Forelimb muscle (tissue), 1 donor: ENCODE measurements at regions not wholly inside any gene's neighbourhood (a gene's known extent, or its start where the extent isn't known, plus 50 kb on each side); places are given as distances from the start of the nearest gene placed in this dataset.

Source experiments
- DNase-seq: peaks from one replicate; pipeline ENCODE4 v3.0.0-alpha.2; 2013; ENCODE audit warnings: low read depth

DNA sequence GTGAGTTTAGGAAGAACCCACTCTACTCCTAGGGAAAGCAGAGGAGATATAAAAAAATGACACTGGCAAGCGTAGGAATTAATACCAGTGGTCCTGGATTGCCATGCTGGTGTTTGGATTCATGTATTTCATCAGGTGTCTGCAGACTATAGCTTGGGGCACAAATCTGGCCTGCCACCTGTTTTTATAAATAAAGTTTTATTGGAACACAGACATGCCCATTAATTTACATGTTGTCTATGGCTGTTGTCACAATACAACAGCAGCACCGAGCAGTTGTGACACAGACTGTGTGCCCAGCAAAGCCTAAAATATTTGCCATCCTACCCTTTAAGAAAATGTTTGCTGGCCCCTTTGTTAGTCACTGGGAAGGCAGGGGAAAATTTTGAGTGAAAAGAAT lies 553.2 kb downstream of the VRK1 start:
- no peak for DNase-seq

DNA sequence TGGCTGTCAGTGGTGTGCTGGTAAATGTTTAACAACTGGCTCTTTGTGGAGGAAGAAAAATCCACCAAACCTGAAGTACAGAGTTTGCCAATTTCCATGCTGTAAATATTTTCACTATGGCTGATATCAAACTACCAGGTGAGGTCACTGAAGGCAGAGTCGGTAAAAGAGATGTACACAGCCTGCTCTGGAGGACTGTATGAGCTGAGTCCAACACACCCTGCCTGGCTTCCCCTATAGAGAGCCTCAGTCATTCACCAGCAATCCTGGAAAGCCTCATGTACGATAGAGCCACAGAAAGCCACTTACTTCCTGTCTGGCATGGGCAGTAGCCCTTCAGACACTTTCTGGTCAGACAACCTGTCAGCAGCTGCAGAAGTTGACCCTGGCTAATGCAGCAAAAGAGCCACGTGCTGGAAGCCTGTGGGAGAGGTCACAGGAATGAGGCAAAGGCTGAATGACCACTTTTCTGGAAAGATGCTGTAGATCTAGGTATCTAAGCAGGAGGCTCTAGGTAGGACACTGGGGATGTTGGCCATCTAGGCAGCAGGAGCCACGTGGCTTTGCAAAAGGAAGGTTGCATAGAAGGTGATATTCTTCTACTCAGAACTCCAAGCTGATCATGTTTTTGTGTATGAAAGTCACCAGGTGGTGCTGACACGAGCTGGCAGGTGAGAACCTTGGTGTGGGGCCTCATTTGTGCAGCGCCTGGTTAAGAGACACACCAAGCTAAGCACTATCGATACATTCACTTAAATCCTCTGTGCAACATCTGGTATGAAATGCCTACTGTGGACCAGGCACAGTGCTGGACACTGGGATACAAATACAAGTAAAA lies 553.9 kb downstream of the VRK1 start:
- DNase-seq, result no peak

DNA sequence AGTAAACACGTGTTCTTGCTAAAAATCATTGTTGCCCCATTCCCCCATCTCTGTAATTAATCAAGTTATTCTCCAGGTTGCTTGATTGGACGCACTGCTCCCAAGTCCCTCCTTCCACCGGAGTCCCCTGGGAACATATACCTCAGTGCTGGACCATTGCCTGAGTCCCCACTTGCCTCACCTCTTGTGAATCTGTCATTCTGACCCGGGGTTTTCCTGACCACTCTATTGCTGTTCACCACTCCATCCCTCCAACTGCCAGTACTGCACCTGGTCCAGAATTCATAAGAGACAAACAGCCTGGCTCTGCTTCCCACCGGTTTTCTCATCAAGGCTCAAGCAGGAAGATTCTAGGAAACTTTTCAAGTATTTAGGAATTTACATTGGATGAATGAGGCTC lies 555.9 kb downstream of the VRK1 start:
- no peak for DNase-seq

DNA sequence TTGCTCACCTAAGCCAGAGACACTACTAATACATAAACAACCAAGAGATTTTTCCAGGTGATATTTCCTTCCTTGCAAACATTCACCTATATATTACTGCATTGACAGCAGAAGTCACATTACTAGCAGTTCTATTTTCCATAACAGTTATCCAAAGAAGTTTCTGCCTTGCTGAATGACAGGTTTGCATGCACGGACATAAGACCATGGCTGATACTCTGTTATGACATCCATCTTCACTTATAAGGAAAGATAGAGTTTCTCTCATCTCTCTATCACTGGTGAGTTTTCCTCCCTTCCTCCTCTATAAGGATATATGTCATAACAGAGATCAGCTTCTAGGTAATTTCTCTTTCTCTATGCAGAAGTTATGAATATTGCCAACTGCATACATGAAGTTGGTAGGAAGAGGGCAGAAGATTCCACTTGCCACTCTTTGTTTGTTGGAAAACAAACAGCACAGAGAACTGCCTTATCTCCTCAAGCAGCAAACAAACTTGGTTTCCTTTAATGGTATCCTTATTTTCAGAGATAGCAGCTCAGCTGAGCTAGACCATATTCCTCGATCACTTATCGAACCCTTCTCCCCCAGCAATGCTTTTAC lies 557.0 kb downstream of the VRK1 start:
- DNase-seq, result no peak

DNA sequence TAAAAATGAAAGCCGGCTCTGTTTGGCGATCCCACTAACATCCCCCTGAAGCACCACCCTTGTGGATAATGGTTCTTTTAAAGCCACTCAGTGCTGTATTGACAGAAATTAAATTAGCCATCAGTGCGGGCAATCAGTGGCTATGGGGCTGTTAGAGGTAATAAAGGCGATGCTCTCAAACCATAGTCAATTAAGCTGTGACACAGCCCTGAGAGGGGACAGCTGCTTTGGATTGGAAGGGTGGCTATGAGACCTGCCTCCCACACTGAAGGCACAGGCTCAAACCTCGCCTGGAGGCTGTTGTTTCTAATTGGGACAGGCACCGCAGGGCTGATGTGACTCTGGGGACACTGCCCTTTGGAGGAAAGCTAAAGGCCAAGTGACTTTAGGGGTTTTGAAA lies 562.2 kb downstream of the VRK1 start:
- no peak for DNase-seq

DNA sequence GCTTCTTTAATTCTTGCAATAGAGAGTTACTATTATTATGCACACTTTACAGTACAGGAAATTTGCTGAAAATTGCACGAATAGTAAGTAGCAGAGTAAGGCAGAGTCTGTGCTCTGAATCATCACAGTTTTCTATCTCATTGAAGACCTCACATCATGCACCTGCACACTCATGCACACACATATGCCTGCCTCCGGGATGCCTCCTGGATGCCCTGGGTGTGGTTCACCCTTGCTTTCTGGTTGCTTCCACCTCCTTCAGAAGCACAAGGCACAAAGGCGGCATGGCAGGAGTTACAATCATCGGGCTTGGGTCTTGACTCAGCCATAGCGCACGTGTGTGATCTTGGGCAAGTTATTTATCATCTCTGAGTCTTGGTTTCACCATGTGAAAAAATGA lies 564.0 kb downstream of the VRK1 start:
- DNase-seq, result no peak

DNA sequence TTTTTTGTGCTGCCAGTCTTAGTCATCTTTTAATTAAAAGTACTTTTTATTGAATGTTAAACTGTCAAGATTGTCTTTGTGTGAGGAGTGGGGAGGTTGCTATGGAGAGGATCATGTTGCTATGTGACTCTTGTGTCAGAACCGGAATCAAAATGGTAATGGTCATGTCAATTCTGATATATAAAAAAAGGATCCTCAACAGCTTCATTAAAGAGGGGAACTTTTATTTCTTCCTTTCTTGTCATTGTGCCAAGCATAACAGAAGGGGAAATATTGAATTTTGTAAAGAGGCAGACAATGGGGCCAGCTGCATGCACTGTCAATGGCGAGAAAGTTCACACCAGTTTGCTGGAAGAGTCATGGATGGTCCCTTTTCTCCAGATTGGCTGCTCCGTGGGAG lies 564.8 kb downstream of the VRK1 start:
- DNase-seq, result no peak

DNA sequence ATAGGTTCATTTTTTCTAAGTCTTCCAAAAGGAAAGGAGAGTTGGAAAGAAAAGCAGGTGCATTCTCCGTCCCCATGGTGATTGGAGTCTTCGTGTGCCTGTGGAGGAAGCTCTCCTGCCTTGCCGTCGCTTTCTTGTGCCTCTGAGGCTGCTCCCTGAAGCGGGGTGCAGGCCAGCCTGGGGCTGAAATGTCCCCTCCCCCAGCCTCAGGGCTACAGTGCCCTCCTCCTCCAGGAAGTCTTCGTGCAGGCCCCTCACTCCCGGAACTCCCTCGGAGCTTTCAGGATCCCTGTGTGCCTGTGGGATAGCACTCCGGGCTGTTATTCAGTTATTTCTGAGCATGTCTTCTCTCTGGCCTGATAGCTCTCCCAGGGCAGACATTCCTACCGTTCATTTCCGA lies 569.2 kb downstream of the VRK1 start:
- no peak for DNase-seq

DNA sequence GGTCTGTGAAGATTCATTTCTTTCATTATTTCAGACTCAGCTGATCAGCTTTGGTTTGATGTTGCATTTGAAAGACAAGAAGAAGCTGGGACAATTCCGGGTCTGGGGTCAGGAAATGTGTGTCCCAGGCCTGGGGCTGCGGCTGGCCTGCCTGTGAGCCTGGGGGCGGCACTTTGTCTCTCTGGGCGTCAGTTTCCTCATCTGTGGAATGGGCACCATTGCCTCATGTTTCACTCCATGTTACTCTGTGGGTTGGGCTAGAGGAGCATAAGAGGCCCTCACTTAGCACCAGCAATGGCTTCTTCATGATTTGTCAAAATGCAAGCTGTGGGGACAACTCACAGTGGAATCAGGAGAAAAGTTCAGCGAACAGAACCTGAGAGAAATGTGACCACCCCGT lies 570.1 kb downstream of the VRK1 start:
- no peak for DNase-seq

DNA sequence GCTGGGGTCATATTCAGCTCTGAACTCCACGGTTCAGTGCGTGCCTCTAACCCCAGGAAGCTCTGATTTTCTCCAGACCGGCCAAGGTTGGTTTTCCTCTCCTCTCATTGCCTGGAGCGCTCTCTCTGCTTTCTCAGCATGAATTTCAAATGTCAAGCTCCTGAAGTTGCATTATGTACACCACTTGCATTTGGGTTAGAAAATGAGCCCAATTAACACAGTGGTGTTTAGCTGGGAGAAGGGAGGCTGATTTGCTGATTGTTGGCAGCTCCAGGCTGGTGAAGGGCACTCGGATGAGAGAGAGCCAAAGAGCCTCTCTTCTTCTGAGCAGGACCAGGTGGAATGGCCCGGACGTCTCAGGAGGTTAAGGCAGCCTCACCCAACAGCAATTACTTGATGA lies 570.9 kb downstream of the VRK1 start:
- DNase-seq, result no peak

DNA sequence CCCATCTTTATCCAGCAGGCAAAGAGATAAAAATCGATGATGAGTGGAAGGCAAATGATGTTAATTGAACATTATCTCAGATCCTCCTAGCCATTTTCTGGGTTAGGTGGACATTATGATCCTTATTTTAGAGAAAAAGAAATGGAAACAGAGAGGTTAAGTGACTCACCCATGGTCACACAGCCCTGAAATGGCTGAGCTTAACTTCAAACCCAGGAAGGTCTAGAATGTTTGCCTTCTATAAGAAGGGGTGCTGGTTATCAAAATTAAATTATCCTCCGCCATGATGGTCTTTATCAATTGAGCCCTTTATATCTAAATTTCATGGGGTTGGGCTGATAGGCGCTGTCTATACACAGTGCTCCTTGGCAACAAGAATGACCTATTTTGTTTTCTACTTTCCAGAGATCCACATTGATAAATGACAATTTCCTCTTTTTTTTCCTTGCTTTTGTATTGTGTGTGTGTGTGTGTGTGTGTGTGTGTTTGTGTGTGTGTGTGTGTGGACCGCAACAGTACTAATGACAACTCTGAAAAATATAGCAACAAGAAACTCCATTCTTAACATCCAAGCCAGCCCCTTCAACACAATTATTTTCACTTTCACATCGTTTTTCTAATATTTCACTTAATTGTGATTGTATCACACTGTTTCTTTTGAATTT lies 571.9 kb downstream of the VRK1 start:
- DNase-seq, result no peak

DNA sequence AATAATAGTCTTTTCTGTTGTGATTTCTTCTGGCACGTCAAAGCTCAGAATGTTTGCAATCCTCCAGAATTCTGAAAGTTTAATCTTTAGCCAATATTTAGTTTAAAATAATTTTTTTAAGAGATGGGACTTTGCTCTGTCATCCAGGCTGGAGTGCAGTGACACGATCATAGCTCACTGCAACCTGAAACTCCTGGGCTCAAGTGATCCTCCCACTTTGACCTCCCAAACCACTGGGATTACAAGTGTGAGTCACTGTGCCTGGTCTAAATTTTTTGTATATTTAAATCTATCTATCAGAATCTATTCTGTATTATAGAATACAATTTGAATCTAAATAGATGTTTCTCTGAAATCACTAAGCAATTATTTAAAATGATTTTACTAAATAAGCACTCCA lies 572.7 kb downstream of the VRK1 start:
- no peak for DNase-seq

DNA sequence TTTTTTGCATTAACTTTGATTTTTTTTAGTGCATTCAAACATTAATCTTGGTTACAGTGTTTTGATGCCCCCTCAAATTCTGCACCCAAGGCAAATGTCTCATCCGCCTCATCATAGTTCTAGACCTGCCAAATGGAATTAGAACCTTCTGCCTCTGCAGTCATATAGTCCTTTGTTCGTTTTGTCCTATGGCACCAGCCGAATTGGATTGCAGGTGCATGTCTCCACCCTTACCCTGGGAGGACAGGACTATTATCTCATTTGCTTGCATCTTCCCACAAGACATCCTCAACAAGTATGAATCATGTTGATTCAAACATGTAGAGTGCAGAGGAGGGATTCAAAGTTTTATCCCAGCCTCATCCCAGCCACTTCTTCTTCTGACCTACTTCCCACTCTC lies 579.1 kb downstream of the VRK1 start:
- no peak for DNase-seq

DNA sequence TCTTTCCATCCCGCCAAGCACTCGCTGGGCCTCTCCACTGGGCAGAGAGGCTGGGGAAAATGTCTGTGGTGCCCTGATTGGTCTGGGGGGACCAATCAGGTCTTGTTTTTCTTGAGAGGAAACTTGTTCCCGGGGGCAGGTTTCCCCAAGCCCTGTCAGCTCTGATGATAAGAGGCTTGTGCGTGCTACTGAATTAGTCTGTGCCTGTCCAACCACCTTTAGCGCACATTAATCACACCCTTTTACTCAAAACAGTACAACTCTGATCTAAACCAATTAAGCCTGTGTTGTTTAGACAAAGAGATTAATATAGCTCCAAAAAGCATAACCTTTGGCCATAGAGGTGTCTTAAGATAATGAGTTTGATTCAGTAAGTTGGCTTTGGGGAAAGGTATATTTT lies 580.4 kb downstream of the VRK1 start:
- no peak for DNase-seq

DNA sequence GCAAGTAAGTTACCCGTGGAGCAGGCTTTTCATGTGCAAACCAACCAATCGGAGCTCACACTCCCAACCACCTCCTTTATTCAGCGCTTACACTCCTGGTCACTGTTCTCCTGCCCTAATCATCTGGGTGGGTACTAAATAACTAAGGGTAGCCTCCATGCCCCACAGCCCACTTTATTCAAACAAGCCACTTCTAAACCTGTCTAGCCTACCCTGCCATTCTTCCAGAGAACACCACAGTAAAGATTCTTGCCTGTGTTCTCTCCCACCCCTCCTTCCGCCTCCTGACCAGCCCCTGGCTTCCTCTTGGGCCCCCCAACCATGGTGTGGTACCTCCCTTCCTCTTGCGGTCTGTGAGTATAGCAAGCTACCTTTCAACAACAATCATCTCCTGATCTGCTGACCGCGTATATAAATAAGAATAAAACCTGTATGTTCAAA lies 581.9 kb downstream of the VRK1 start:
- no peak for DNase-seq

DNA sequence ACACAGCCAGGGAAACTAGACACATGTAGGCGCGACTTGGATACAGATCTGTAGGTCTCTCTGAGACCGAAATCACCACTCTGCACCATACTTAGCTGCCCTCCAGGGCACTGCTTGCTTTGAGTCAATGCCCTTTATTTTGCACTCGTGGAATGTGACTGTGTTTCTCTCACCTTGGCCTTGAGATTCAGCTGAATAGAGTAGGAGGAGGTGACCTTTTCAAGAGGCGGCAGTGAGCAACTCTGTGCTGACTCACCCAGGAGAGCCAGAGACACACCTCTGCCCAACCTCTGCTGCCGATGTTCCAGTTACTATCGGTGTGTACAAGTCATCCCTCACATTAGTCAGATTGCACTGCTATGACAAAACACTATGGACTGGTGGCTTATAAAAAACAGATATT lies 583.4 kb downstream of the VRK1 start:
- no peak for DNase-seq

DNA sequence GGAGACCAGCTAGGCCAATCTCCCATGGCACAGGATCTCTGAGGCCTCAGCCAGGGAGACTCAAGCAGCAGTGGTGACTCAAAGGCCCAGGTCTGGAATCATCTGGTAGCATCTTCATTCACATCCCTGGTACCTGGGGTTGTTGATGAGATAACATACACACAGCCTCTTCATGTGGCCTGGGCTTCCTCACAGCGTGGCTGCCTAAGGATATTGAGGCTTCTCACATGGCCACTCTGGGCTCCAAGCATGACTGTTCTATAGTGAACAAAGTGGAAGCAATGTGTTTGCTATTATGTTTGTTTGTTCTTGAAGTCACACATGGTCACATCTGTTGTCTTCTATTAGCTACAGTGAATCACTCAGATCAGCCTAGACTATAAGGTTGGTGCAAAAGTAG lies 584.1 kb downstream of the VRK1 start:
- no peak for DNase-seq

DNA sequence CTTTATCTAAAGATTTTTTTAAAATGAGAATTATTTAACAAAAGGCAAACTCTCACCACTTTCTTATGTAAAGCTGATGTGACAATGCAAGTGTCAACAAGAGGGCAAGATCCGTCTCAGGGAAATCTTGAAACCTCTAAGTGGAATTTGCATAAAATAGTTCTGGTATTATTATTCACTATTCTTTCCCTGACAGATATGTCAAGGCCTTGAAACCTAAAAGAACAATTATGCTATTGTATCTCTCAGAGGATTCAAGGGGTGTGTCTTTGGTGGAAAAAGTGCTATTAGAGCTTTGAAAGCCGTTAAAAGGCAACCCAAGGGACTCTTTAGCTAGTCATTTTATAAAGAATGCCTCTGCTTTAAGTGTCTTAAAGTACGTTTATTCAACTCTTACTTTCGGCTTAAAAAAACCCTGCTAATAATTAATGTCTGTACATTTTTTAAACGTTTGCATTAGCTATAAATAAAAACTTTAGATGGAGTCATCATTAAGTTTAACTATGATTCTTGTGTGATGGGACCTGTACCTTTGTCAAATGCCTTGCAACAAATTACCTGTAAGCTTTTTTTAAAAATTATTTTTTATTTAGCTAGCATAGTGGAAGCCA lies 585.5 kb downstream of the VRK1 start:
- DNase-seq, result no peak

DNA sequence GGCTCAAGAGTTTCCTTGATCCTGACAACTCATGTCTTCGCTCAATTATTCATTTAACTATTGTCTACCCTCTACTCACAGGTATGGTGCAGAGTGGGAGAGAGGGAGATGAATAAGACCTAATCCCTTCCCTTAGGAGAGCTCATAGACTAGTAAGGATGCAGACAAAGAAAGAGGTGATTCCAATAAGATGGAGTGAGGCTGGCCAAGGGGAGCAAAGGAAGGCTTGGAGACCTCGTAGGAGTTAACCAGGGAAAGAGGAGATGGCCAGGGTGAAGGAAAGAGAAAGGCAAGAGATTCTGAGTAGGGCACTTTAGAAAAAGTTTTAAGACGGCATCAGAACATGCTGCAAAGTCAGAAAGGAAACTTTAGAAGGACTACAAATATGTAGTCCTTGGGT lies 588.5 kb downstream of the VRK1 start:
- DNase-seq, result no peak

DNA sequence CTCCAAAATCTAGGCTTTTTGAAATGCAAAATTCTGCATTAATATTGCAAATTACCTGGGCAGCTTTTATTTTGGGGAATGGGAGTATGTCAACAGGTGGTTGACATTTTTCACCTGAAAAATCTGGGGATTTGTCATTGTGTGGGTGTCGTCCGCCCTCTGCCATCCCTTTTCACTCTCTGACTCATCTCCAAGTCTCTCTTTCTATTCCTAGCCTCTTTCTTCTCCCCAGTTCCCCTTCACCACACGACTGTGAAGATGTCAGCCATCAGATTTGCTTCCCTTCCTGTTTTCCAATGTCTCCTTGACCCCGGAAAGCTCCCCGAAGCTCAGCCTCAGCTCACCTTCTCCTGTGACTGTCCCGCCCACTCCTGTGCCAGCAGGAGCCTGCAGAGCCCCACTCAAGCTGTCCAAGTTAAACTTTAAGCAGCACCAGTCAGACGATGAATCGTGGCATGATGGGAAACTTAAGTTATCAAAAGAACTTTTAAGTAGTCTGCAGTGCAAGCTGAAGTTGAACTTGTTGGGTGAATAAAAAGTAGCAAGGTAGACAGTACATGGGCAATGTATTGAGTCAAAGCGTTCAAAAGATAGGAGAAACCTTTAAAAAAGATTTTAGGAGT lies 590.2 kb downstream of the VRK1 start:
- no peak for DNase-seq

DNA sequence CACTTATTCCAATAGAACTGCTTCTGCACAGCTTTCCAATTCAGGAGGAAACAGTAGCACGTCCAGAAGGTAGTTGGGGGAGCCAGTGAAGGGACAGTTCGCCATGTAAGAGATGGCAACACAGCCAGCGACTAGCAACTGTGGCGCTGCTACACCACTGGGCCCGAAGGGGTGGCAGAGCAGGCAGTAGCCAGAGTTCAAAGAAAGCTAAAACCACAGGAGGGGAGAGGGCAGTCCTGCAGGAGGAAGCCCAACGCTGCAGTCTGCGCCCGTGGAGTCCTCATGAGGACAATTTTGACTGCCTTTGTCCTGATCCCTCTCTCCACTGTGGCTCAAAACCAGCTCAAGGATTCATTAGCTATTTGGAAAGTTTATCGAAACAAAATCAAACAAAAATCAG lies 591.2 kb downstream of the VRK1 start:
- DNase-seq, result no peak

DNA sequence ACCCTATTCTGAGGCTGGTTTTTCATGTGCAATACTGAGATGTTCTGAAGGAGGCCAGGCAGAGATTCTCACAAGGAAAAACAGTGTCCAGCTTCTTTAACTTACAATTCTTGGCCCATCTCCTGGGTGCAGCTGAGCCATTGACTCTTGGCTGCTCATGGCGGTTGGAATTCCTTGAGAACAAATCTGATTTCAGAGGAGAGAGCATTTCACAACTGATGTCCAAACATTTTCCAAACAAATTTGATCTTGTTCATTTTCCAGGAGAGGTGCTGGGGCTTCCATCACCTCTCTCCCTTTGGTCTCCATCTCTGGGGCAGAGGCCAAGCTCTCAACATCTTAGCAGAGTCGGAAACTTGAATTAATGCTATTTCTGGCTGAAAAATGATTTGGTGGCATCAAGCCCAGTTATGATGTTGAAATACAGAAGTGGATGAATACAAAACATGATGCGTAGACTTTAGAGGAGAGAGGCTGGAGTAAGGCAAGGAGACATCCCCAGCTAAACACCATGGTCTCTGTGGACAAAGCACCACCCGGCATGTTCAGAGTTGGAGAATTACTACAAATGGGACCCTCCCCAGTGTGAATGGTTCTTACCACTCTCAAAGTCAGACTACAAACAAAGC lies 593.0 kb downstream of the VRK1 start:
- peak; percentile 86 for DNase-seq
